ENCODE measurements at regions not wholly inside any gene's neighbourhood (a gene's known extent, or its start where the extent isn't known, plus 50 kb on each side); places are given as distances from the start of the nearest gene placed in this dataset.

DNA sequence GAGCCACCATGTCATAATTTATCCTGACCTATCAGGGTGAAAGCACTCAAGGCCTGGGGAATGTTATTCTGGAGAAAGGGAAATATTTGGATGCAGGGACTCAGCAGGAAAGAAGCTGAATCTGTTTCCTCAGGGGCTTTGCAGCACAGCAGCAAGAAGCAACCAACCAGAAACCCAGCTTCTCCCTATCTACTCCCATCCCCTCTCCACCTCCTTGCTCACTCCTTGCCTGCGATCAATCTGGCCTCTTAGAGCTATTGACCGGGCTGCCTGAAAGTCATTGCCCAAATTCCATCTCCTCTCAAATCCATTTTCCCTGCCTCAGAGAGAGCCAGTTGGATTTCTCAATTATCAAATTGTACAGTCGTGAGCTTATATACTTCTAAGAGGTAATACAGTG, 542.0 kb upstream of the TRPC7 start (continued):
- TF ChIP-seq ZNF10 (tag by site-specific recombination; IDR thresholded peaks at IDR 0.05) (no peak), ZNF223 (tag by site-specific recombination; IDR thresholded peaks at IDR 0.05) (no peak), ZSCAN16 (tag by site-specific recombination; IDR thresholded peaks at IDR 0.05) (no peak)

DNA sequence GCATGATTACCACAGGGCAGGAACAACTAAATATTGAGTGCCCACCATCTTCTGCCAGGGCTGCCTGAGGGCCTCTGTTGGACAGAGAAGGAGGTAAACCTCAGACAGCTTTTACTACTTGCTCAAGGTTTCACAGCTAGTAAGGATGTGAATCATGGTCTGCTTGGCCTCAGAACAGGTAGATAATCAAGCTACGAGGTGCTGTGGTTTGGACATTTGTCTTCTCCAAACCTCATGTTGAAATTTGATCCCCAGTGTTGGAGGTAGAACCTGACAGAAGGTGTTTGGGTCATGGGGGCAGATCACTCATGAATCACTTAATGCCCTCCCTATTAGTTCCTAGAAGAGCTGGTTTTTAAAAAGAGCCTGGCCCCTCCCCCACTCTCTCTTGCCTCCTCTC, 541.2 kb upstream of the TRPC7 start:
- H3K4me3 ChIP-seq (ENCODE audit: low read depth, low read length), result no peak overlapping the region
- H3K27ac ChIP-seq (ENCODE audit: extremely low read depth, low read depth, low read length), result no peak overlapping the region
- ChIA-PET POLR2A (no interaction called here), CTCF (interaction anchor here (0.6 kb wide), 1 partner anchor 1354 kb away, joined by 4 read pairs; no protein-coding TSS in a partner anchor)
- no peaks in the 10 kb centered on the region for H3K9me3 ChIP-seq (ENCODE audit: control insufficient read depth, insufficient read depth, low read depth, low read length)
- TF ChIP-seq ZNF792 (tag by site-specific recombination; IDR thresholded peaks at IDR 0.05) (no peak), ZNF24 (tag by site-specific recombination; IDR thresholded peaks at IDR 0.05) (no peak), ZNF221 (tag by site-specific recombination; IDR thresholded peaks at IDR 0.05; ENCODE audit: borderline replicate concordance) (no peak), ZNF214 (tag by site-specific recombination; IDR thresholded peaks at IDR 0.05; ENCODE audit: borderline replicate concordance) (no peak), ZNF654 (tag by site-specific recombination; IDR thresholded peaks at IDR 0.05; ENCODE audit: low read depth) (no peak), ZNF37A (tag by site-specific recombination; IDR thresholded peaks at IDR 0.05) (no peak)
- TF ChIP-seq, protein P1, sequence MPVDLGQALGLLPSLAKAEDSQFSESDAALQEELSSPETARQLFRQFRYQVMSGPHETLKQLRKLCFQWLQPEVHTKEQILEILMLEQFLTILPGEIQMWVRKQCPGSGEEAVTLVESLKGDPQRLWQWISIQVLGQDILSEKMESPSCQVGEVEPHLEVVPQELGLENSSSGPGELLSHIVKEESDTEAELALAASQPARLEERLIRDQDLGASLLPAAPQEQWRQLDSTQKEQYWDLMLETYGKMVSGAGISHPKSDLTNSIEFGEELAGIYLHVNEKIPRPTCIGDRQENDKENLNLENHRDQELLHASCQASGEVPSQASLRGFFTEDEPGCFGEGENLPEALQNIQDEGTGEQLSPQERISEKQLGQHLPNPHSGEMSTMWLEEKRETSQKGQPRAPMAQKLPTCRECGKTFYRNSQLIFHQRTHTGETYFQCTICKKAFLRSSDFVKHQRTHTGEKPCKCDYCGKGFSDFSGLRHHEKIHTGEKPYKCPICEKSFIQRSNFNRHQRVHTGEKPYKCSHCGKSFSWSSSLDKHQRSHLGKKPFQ (tag by site-specific recombination; IDR thresholded peaks at IDR 0.05), result no peak
- no peaks in the 10 kb centered on the region for H3K36me3 ChIP-seq (ENCODE audit: control insufficient read depth in 2 of 2, insufficient read depth in 1 of 2, low read length in 2 of 2)
- H3K4me1 ChIP-seq (ENCODE audit: control insufficient read depth, insufficient read depth, low read length), result no peaks in the 10 kb centered on the region

DNA sequence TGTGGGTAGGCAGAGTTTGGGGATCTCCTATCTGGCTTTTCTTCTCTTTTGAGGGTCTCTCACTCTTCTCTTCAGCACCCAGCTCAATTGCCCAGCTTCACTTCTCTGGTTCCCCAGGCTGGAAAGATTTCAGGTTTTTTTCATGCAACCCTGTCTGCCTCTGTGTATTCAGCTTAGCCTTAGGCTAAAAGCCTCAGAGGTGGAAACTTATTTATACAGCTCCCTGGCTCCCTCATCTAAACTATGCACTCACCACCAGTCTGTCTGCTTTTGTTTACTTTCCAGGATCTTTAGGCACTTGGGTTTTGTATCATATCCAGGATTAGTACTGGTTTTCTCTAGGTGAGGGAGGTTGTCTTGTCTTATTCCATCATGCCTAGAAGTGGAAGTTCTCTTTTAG, 540.2 kb upstream of the TRPC7 start:
- ChIA-PET POLR2A (no interaction called here), CTCF (no interaction called here)
- H3K4me1 ChIP-seq (ENCODE audit: control insufficient read depth, insufficient read depth, low read length), result no peaks in the 10 kb centered on the region
- TF ChIP-seq ZNF768 (tag by site-specific recombination; IDR thresholded peaks at IDR 0.05) (no peak), ZBTB20 (tag by site-specific recombination; IDR thresholded peaks at IDR 0.05) (peak; percentile 32; the same call in 1 of the 2 replicates), ZNF561 (tag by site-specific recombination; IDR thresholded peaks at IDR 0.05; ENCODE audit: borderline replicate concordance) (no peak), TCF7L2 (IDR thresholded peaks at IDR 0.05; ENCODE audit: borderline replicate concordance, low read depth, low read length) (no peak)
- TF ChIP-seq, protein P2, sequence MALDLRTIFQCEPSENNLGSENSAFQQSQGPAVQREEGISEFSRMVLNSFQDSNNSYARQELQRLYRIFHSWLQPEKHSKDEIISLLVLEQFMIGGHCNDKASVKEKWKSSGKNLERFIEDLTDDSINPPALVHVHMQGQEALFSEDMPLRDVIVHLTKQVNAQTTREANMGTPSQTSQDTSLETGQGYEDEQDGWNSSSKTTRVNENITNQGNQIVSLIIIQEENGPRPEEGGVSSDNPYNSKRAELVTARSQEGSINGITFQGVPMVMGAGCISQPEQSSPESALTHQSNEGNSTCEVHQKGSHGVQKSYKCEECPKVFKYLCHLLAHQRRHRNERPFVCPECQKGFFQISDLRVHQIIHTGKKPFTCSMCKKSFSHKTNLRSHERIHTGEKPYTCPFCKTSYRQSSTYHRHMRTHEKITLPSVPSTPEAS (tag by site-specific recombination; IDR thresholded peaks at IDR 0.05), result no peak
- no peaks in the 10 kb centered on the region for H3K36me3 ChIP-seq (ENCODE audit: control insufficient read depth in 2 of 2, insufficient read depth in 1 of 2, low read length in 2 of 2)
- no peak overlapping the region for H3K4me3 ChIP-seq (ENCODE audit: low read depth, low read length)
- H3K9me3 ChIP-seq (ENCODE audit: control insufficient read depth, insufficient read depth, low read depth, low read length), result no peaks in the 10 kb centered on the region
- H3K27ac ChIP-seq (ENCODE audit: extremely low read depth, low read depth, low read length), result no peak overlapping the region

DNA sequence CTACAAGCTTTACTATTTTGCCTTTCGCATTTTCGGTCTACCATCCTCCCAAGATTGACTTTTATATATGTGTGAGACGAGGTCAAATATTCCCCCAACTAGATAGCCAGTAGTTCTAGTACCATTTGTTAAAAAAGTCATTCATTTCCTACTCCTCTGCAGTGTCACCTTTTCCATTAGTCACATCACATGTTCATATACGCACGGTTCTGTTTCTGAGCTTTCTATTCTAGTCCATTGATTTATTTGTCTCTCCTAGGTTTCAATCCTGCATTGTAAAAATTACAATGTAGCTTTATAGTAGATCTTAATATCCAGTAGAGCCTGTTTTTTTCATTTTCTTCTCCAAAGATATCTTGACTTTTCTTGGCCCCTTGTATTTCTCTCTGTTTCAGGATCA, 528.7 kb upstream of the TRPC7 start:
- TF ChIP-seq ZNF16 (tag by site-specific recombination; IDR thresholded peaks at IDR 0.05; ENCODE audit: low read depth) (no peak), ZNF571 (tag by site-specific recombination; IDR thresholded peaks at IDR 0.05) (no peak), ZNF660 (tag by site-specific recombination; IDR thresholded peaks at IDR 0.05) (no peak), ZNF654 (tag by site-specific recombination; IDR thresholded peaks at IDR 0.05; ENCODE audit: low read depth) (no peak), ZNF521 (tag by site-specific recombination; IDR thresholded peaks at IDR 0.05) (no peak), ZNF2 (tag by site-specific recombination; IDR thresholded peaks at IDR 0.05) (no peak)
- Histone ChIP-seq H3K27ac (ENCODE audit: extremely low read depth, low read depth, low read length) (no peak overlapping the region), H3K36me3 (ENCODE audit: control insufficient read depth in 2 of 2, insufficient read depth in 1 of 2, low read length in 2 of 2) (no peaks in the 10 kb centered on the region), H3K4me1 (ENCODE audit: control insufficient read depth, insufficient read depth, low read length) (no peaks in the 10 kb centered on the region), H3K4me3 (ENCODE audit: low read depth, low read length) (no peak overlapping the region), H3K9me3 (ENCODE audit: control insufficient read depth, insufficient read depth, low read depth, low read length) (no peaks in the 10 kb centered on the region)
- ChIA-PET CTCF (interaction anchor here (0.6 kb wide), 2 partner anchors 105 to 222 kb away, joined by 3 read pairs; no protein-coding TSS in a partner anchor), POLR2A (no interaction called here)

Data from HEK293 (cell line).